GM12872 (cell line): ENCODE measurements at regions not wholly inside any gene's neighbourhood (a gene's known extent, or its start where the extent isn't known, plus 50 kb on each side); places are given as distances from the start of the nearest gene placed in this dataset.

Experiments
- TF ChIP-seq, protein P1 (sequence below): IDR thresholded peaks from 3 replicates; pipeline ENCODE4 v1.5.1; 2011; ENCODE audit warnings: low read depth, mild to moderate bottlenecking, low read length, moderate library complexity; ENCODE audit not compliant: insufficient read depth

DNA sequence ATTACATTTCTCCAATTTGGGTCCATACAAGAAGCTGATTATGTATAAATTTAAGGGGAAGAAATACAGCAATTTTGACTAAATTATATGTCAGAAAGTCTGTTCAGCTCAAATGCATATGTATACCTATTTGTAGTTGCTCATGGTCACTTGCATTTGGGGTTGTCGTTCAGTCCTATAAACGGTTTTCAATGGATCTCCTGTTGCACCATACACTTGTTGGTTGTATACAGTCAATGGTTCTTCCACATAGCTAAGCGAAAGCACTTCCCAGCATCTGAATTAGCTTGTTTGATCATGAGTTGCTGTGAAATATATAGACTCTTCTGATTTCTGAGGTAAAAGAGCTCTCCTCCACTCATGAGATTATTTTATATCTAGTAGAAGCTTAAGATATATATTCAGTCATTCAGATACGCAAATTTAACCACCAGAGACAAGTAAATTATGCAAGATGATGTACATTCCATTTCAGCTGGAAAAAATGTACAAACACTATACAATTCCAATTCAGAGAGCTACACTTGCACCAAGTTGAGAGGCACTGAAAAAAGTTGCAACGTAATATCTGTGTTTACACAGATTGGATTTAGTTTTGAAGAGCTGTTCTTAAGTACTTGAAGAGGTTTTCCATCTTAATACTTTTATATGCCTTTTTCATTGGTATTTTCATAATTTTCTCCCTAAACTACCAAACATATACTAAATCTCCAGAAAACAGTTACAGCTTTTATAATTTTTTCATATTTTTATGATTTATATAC is 64.4 kb upstream of the POU5F2 start:
- TF ChIP-seq, protein P1, sequence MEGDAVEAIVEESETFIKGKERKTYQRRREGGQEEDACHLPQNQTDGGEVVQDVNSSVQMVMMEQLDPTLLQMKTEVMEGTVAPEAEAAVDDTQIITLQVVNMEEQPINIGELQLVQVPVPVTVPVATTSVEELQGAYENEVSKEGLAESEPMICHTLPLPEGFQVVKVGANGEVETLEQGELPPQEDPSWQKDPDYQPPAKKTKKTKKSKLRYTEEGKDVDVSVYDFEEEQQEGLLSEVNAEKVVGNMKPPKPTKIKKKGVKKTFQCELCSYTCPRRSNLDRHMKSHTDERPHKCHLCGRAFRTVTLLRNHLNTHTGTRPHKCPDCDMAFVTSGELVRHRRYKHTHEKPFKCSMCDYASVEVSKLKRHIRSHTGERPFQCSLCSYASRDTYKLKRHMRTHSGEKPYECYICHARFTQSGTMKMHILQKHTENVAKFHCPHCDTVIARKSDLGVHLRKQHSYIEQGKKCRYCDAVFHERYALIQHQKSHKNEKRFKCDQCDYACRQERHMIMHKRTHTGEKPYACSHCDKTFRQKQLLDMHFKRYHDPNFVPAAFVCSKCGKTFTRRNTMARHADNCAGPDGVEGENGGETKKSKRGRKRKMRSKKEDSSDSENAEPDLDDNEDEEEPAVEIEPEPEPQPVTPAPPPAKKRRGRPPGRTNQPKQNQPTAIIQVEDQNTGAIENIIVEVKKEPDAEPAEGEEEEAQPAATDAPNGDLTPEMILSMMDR = no peak

GRCh38 chr5:93800988-93801811 is 59.8 kb upstream of the POU5F2 start:
- TF ChIP-seq, protein P1 = peak; percentile 42; the same call in 2 of the 3 replicates

DNA sequence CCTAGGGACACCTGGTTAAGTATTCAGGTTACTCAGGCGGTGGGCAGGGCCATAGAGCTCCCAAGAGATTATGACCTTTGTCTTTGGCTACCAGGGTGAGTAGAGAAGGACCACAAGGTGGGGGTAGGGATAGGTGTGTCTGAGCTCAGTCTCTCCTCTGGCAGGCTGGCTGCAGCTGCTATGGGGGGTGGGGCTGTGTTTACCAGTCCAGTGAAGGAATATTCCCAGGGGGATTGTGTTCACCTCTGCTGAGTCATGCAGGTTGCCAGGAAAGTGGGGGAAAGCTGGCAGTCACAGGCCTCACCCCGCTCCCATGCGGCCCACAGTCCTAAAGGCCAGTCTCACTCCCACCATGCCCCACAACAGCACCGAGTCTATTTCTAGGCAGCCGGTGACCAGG is 53.6 kb upstream of the POU5F2 start:
- TF ChIP-seq, protein P1 = no peak

- TF ChIP-seq, protein P1 = no peak
These were observed 51.9 kb upstream of the POU5F2 start for GRCh38 chr5:93793159-93793781.

DNA sequence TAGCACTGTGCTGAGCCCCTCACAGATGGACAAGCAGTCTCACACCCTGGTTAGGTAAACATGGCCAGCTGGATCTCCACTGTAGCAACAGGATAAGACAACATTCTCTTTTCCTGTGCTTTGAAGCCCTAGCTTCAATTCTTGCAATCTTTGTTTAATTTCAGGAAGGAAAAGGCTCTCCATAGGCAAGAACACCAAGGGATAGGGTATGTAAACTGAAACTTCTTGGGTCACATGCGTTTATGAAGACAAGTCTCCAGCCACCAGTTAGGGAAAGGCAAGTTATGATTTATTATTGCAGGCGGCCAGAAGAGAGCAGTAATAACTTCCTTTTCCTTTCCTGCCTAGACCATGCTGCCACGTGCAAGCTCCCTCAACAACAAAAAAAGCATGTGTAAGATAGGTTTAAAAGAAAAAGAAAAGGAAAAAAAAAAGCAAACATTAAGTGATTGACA is 50.1 kb upstream of the POU5F2 start:
- TF ChIP-seq, protein P1 = no peak
